ENCODE measurements at regions not wholly inside any gene's neighbourhood (a gene's known extent, or its start where the extent isn't known, plus 50 kb on each side); places are given as distances from the start of the nearest gene placed in this dataset.

- TF ChIP-seq SALL2 (CRISPR knock-in tag; IDR thresholded peaks at IDR 0.05): 0 out of 2 replicates have a peak, but pooled peaks have one; percentile 53
- peak; percentile 62; the same call in 1 of the 2 replicates for TF ChIP-seq ZNF225 (CRISPR knock-in tag; IDR thresholded peaks at IDR 0.05)
- TF ChIP-seq ZSCAN25 (CRISPR knock-in tag; IDR thresholded peaks at IDR 0.05): peak; percentile 99
- peak; percentile 66; the same call in 1 of the 2 replicates for TF ChIP-seq ZNF317 (CRISPR knock-in tag; IDR thresholded peaks at IDR 0.05)
- no peak for TF ChIP-seq CREBL2 (CRISPR knock-in tag; IDR thresholded peaks at IDR 0.05; ENCODE audit: borderline replicate concordance)
- peak; percentile 49; the same call in 1 of the 2 replicates for TF ChIP-seq TBX2 (CRISPR knock-in tag; IDR thresholded peaks at IDR 0.05; ENCODE audit: borderline replicate concordance)
- no peak for TF ChIP-seq ELK4 (CRISPR knock-in tag; IDR thresholded peaks at IDR 0.05; ENCODE audit: borderline replicate concordance)
- TF ChIP-seq FOXC1 (CRISPR knock-in tag; IDR thresholded peaks at IDR 0.05; ENCODE audit: borderline replicate concordance): 0 out of 2 replicates have a peak, but pooled peaks have one; percentile 20
- 0 out of 2 replicates have a peak, but pooled peaks have one; percentile 67 for TF ChIP-seq ZNF619 (CRISPR knock-in tag; IDR thresholded peaks at IDR 0.05)
- TF ChIP-seq ZGPAT (CRISPR knock-in tag; IDR thresholded peaks at IDR 0.05): peak; percentile 44; the same call in 1 of the 2 replicates
- TF ChIP-seq ZNF318 (CRISPR knock-in tag; IDR thresholded peaks at IDR 0.05): 0 out of 2 replicates have a peak, but pooled peaks have one; percentile 21
- peak; percentile 65; the same call in 1 of the 2 replicates for TF ChIP-seq ZNF280B (CRISPR knock-in tag; IDR thresholded peaks at IDR 0.05; ENCODE audit: borderline replicate concordance)
- 0 out of 2 replicates have a peak, but pooled peaks have one; percentile 59 for TF ChIP-seq THRA (CRISPR knock-in tag; IDR thresholded peaks at IDR 0.05; ENCODE audit: borderline replicate concordance)
Observed at GRCh38 chr2:64873472-64873924, 115.7 kb upstream of the SLC1A4 start (continued).

Measured in HepG2 (cell line).